Fibroblast of lung (primary cell): ENCODE measurements at regions not wholly inside any gene's neighbourhood (a gene's known extent, or its start where the extent isn't known, plus 50 kb on each side); places are given as distances from the start of the nearest gene placed in this dataset.

ENCODE experiments used
- EZH2 ChIP-seq: IDR thresholded peaks from 2 replicates; pipeline ENCODE4 v1.5.1; 2012; ENCODE audit warnings: low read length, control low read depth, mild to moderate bottlenecking; ENCODE audit errors: missing control alignments
- TF ChIP-seq, protein P1 (sequence below), 2 donors: IDR thresholded peaks in 1 of 2; conservative IDR thresholded peaks in 1 of 2; 1 replicate in 1 of 2; 2 replicates in 1 of 2; pipeline ENCODE4 v1.5.1; 2011 to 2012; ENCODE audit warnings: low read length in 2 of 2, control low read depth in 1 of 2, inconsistent platforms in 1 of 2, low read depth in 1 of 2, mild to moderate bottlenecking in 1 of 2

DNA sequence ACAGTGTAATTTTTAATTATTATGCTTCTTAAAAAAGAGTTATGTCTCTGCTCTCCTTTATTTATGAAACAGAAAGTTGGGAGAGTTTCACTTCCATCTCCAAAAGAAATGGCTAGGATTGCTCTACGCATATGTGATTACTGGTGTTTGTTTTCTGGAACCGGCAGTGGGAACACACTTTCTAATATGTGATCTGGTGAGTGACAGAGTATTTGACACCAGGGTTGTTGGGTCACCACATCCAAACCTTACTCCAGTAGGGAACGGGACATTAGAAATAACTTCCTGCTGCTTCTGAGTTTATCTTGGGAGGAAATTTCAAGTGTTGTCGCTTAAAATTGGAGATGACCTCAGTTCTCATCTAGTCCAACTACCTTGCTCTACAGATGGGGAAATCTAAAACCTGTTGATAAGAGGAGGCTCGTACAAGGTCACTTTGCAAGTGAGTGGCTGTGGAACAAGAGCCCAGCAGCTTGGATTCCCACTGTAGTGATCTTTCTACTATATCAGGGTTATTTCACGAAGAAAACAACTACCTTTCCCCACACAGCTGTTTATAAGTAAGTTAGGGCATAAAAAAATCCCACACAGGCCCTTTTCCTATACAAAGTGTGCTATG is 108.5 kb downstream of the TTC32 start:
- TF ChIP-seq, protein P1, sequence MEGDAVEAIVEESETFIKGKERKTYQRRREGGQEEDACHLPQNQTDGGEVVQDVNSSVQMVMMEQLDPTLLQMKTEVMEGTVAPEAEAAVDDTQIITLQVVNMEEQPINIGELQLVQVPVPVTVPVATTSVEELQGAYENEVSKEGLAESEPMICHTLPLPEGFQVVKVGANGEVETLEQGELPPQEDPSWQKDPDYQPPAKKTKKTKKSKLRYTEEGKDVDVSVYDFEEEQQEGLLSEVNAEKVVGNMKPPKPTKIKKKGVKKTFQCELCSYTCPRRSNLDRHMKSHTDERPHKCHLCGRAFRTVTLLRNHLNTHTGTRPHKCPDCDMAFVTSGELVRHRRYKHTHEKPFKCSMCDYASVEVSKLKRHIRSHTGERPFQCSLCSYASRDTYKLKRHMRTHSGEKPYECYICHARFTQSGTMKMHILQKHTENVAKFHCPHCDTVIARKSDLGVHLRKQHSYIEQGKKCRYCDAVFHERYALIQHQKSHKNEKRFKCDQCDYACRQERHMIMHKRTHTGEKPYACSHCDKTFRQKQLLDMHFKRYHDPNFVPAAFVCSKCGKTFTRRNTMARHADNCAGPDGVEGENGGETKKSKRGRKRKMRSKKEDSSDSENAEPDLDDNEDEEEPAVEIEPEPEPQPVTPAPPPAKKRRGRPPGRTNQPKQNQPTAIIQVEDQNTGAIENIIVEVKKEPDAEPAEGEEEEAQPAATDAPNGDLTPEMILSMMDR (conservative IDR thresholded peaks at IDR 0.05 in 1 of 2, IDR thresholded peaks at IDR 0.05 in 1 of 2; ENCODE audit: low read depth in 1 of 2, low read length in 2 of 2): no peak
- no peak for TF ChIP-seq EZH2
